ENCODE measurements at regions not wholly inside any gene's neighbourhood (a gene's known extent, or its start where the extent isn't known, plus 50 kb on each side); places are given as distances from the start of the nearest gene placed in this dataset.

DNA sequence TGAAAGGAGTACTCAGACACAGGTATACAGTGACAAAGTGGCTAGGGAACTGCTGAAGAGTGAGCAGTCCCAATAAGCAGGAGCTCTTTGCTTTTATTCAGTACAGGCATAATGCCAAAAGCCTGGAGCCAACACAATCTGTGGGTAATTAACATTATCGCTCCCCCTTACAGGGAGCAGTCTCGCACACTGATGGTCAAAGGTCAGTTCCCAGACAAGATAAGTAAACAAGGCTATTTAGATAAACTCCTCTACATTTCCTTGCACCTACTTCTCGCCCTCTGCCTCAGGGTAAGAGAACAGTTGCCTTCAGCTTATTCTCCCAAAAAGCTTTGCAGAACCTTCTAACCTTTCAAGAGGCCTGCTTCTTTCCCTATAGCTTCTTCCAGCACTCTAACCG, 73.9 kb upstream of the TAF9B start (continued):
- TF ChIP-seq RAD21 (IDR thresholded peaks at IDR 0.05; ENCODE audit: insufficient read depth, low read depth, low read length): no peak
- TF ChIP-seq, protein P1, sequence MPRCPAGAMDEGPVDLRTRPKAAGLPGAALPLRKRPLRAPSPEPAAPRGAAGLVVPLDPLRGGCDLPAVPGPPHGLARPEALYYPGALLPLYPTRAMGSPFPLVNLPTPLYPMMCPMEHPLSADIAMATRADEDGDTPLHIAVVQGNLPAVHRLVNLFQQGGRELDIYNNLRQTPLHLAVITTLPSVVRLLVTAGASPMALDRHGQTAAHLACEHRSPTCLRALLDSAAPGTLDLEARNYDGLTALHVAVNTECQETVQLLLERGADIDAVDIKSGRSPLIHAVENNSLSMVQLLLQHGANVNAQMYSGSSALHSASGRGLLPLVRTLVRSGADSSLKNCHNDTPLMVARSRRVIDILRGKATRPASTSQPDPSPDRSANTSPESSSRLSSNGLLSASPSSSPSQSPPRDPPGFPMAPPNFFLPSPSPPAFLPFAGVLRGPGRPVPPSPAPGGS (IDR thresholded peaks at IDR 0.05; ENCODE audit: borderline replicate concordance, insufficient read depth, low read depth, low read length, poor library complexity, severe bottlenecking): no peak
- no peak for TF ChIP-seq EZH2 (IDR thresholded peaks at IDR 0.05; ENCODE audit: borderline replicate concordance, control insufficient read depth, low read depth, low read length)

DNA sequence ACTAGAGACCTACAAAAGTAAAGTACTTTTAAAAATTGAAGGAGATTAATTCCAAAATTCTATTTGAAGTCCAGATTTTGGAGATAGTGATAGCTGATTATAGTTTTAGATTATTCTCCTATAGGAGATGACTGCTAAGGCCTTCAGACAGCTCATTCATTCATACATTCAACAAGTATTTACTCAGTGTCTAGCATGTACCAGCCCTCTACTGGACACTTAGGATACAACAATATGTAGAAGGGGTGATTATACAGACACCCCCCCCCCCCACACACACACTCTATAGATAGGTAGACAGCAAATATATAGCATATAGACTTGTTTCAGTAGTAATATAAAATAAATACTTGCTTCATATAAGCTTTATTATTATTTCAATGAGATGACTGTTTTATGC, 60.4 kb upstream of the TAF9B start:
- H3K4me1 ChIP-seq (ENCODE audit: control insufficient read depth, insufficient read depth, low read length): no peaks in the 10 kb centered on the region
- no peak overlapping the region for H3K4me2 ChIP-seq (ENCODE audit: control insufficient read depth, insufficient read depth)
- CTCF ChIA-PET: interaction anchor here (0.7 kb wide), 2 partner anchors 942 to 1921 kb away, joined by 3 to 4 read pairs; no protein-coding TSS in a partner anchor
- H3K27me3 ChIP-seq (replicated peaks in 1 of 2; ENCODE audit: control insufficient read depth in 2 of 2, insufficient read depth in 2 of 2, low read length in 1 of 2): no peaks in the 10 kb centered on the region
- no peak overlapping the region for H3K4me3 ChIP-seq
- no peak overlapping the region for H2AFZ ChIP-seq (ENCODE audit: control insufficient read depth, low read depth, low read length)
- H3K9ac ChIP-seq (ENCODE audit: control insufficient read depth, insufficient read depth, low read length): no peak overlapping the region
- no peaks in the 10 kb centered on the region for H3K36me3 ChIP-seq (ENCODE audit: control insufficient read depth in 2 of 2, insufficient read depth in 2 of 2, low read length in 1 of 2)
- SMC1A ChIA-PET (ENCODE audit: uncharacterized antibody, unreplicated experiment): interaction anchor here (1.0 kb wide), 1 partner anchor 882 kb away, joined by 5 read pairs; no protein-coding TSS in a partner anchor
- in situ Hi-C loops (cut with MboI): no loop called here
- no TSS peak for BruUV-seq (replicated peaks)
- ATAC-seq (peak; percentile 79), FAIRE-seq (no peak), DNase-seq (ENCODE audit: low read depth, low spot score) (no peak)
- H3K9me3 ChIP-seq (replicated peaks; ENCODE audit: control insufficient read depth, insufficient read depth, low read length): no peaks in the 10 kb centered on the region
- H3K27ac ChIP-seq (ENCODE audit: control insufficient read depth, insufficient read depth): no peak overlapping the region
- TF ChIP-seq, protein P2, sequence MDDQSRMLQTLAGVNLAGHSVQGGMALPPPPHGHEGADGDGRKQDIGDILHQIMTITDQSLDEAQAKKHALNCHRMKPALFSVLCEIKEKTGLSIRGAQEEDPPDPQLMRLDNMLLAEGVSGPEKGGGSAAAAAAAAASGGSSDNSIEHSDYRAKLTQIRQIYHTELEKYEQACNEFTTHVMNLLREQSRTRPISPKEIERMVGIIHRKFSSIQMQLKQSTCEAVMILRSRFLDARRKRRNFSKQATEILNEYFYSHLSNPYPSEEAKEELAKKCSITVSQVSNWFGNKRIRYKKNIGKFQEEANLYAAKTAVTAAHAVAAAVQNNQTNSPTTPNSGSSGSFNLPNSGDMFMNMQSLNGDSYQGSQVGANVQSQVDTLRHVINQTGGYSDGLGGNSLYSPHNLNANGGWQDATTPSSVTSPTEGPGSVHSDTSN (IDR thresholded peaks at IDR 0.05; ENCODE audit: insufficient replicate concordance, low read depth, low read length): no peak
- TF ChIP-seq SUZ12 (IDR thresholded peaks at IDR 0.05; ENCODE audit: unreplicated experiment) (no peak), MYC (IDR thresholded peaks at IDR 0.05; ENCODE audit: insufficient read depth, insufficient read length, insufficient replicate concordance, low read length, severe bottlenecking) (no peak), RAD51 (IDR thresholded peaks at IDR 0.05) (no peak), WRNIP1 (IDR thresholded peaks at IDR 0.05; ENCODE audit: borderline replicate concordance, low read depth, low read length) (no peak), ZNF24 (IDR thresholded peaks at IDR 0.05) (peak; percentile 40; the same call in 1 of the 2 replicates), TCF3 (IDR thresholded peaks at IDR 0.05; ENCODE audit: borderline replicate concordance, insufficient read depth, low read depth, low read length) (no peak)
- TF ChIP-seq, protein P3, sequence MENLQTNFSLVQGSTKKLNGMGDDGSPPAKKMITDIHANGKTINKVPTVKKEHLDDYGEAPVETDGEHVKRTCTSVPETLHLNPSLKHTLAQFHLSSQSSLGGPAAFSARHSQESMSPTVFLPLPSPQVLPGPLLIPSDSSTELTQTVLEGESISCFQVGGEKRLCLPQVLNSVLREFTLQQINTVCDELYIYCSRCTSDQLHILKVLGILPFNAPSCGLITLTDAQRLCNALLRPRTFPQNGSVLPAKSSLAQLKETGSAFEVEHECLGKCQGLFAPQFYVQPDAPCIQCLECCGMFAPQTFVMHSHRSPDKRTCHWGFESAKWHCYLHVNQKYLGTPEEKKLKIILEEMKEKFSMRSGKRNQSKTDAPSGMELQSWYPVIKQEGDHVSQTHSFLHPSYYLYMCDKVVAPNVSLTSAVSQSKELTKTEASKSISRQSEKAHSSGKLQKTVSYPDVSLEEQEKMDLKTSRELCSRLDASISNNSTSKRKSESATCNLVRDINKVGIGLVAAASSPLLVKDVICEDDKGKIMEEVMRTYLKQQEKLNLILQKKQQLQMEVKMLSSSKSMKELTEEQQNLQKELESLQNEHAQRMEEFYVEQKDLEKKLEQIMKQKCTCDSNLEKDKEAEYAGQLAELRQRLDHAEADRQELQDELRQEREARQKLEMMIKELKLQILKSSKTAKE (IDR thresholded peaks at IDR 0.05; ENCODE audit: low read depth, poor library complexity, severe bottlenecking): no peak
- TF ChIP-seq, protein P4, sequence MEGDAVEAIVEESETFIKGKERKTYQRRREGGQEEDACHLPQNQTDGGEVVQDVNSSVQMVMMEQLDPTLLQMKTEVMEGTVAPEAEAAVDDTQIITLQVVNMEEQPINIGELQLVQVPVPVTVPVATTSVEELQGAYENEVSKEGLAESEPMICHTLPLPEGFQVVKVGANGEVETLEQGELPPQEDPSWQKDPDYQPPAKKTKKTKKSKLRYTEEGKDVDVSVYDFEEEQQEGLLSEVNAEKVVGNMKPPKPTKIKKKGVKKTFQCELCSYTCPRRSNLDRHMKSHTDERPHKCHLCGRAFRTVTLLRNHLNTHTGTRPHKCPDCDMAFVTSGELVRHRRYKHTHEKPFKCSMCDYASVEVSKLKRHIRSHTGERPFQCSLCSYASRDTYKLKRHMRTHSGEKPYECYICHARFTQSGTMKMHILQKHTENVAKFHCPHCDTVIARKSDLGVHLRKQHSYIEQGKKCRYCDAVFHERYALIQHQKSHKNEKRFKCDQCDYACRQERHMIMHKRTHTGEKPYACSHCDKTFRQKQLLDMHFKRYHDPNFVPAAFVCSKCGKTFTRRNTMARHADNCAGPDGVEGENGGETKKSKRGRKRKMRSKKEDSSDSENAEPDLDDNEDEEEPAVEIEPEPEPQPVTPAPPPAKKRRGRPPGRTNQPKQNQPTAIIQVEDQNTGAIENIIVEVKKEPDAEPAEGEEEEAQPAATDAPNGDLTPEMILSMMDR (IDR thresholded peaks at IDR 0.05 in 2 of 3, conservative IDR thresholded peaks at IDR 0.05 in 1 of 3; ENCODE audit: control insufficient read depth in 2 of 3, extremely low read depth in 1 of 3, insufficient read depth in 1 of 3, low read depth in 3 of 3, low read length in 3 of 3): peak; percentile 21 to 27 (median 22); a peak in 2 of 6 replicates
- no peaks in the 10 kb centered on the region for H3K79me2 ChIP-seq (ENCODE audit: control insufficient read depth, insufficient read depth, low read length)
- RAD21 ChIA-PET (ENCODE audit: unreplicated experiment): interaction anchor here (0.6 kb wide), 1 partner anchor 179 kb away, joined by 4 read pairs; no protein-coding TSS in a partner anchor
- POLR2A ChIA-PET: no interaction called here
- intact Hi-C loops (cut with micrococcal nuclease; ENCODE audit: unreplicated experiment): no loop called here
- no peaks in the 10 kb centered on the region for H4K20me1 ChIP-seq (ENCODE audit: control insufficient read depth, insufficient read depth)
